GM12878 (cell line): ENCODE measurements at regions not wholly inside any gene's neighbourhood (a gene's known extent, or its start where the extent isn't known, plus 50 kb on each side); places are given as distances from the start of the nearest gene placed in this dataset.

Experiments used
- ATAC-seq: fragments of 200-7000 bp; cut with Tn5 transposase; 3 replicates; pipeline ENCODE4 v1.9.1; 2020; ENCODE audit warnings: mild to moderate bottlenecking, moderate library complexity
- BruUV-seq: library from RNA; stranded (reverse); fragments of 400-500 nt; replicated peaks from 2 replicates; lab custom pipeline; 2021; lab: Mats Ljungman, UMichigan
- CTCF ChIA-PET: fragments of 300-600 bp; sonication (Branson Sonifier 250); formaldehyde crosslinking; extraction: SDS; loops from one replicate; lab custom pipeline; 2021; ENCODE audit warnings: inconsistent platforms; lab: Yijun Ruan, JAX
- POLR2A ChIA-PET: fragments of 350-600 bp; formaldehyde crosslinking; extraction: SDS; loops from one replicate; lab custom pipeline; 2021; ENCODE audit warnings: inconsistent platforms; lab: Charles Lee
- RAD21 ChIA-PET: fragments of 300-600 bp; sonication (Branson Sonifier 250); formaldehyde crosslinking; loops from one replicate; lab custom pipeline; 2023; ENCODE audit warnings: antibody characterized with exemption; ENCODE audit not compliant: unreplicated experiment; lab: Charles Lee
- SMC1A ChIA-PET: fragments of 300-600 bp; sonication (Branson Sonifier 250); formaldehyde crosslinking; loops from one replicate; lab custom pipeline; 2023; ENCODE audit not compliant: unreplicated experiment, uncharacterized antibody; lab: Charles Lee
- DNase-seq: peaks from one replicate; pipeline ENCODE4 v3.0.0-alpha.2; 2011; ENCODE audit warnings: low read depth, low spot score
- FAIRE-seq: peaks from 3 replicates; lab custom pipeline; 2011; peaks lifted over from hg19 to GRCh38; lab: Jason Lieb, UNC
- H2AFZ ChIP-seq: 2 replicates; pipeline ENCODE4 v1.6.0; 2011; ENCODE audit warnings: low read depth, low read length, control low read depth; ENCODE audit not compliant: control insufficient read depth
- H3K27ac ChIP-seq: 2 replicates; pipeline ENCODE4 v1.5.1; 2011; ENCODE audit warnings: control low read depth; ENCODE audit not compliant: control insufficient read depth, insufficient read depth
- H3K27me3 ChIP-seq, 2 experiments: replicated peaks in 1 of 2; 2 replicates each; pipeline versions ENCODE4 v1.6.0 to v1.6.1; 2011; ENCODE audit warnings: low read length in 1 of 2; ENCODE audit not compliant: control insufficient read depth in 2 of 2, insufficient read depth in 2 of 2
- H3K36me3 ChIP-seq, 2 experiments: 2 replicates each; pipeline ENCODE4 v1.5.1; 2011; ENCODE audit warnings: low read length in 1 of 2; ENCODE audit not compliant: control insufficient read depth in 2 of 2, insufficient read depth in 2 of 2
- H3K4me1 ChIP-seq: 2 replicates; pipeline ENCODE4 v1.6.1; 2011; ENCODE audit warnings: mild to moderate bottlenecking, low read length, moderate library complexity, mixed read lengths; ENCODE audit not compliant: control insufficient read depth, insufficient read depth
- H3K4me2 ChIP-seq: 2 replicates; pipeline ENCODE4 v1.6.0; 2011; ENCODE audit warnings: control low read depth; ENCODE audit not compliant: control insufficient read depth, insufficient read depth
- H3K4me3 ChIP-seq: fragments of 200-600 bp; sonication (generic); 2 replicates; pipeline ENCODE4 v1.5.1; 2016
- H3K79me2 ChIP-seq: 2 replicates; pipeline ENCODE4 v1.6.0; 2011; ENCODE audit warnings: low read length; ENCODE audit not compliant: control insufficient read depth, insufficient read depth
- H3K9ac ChIP-seq: 2 replicates; pipeline ENCODE4 v1.8.0; 2011; ENCODE audit warnings: low read length, control low read depth, mixed read lengths; ENCODE audit not compliant: control insufficient read depth, insufficient read depth
- H3K9me3 ChIP-seq: replicated peaks from 3 replicates; pipeline ENCODE4 v1.5.1; 2011; ENCODE audit warnings: mild to moderate bottlenecking, low read length; ENCODE audit not compliant: control insufficient read depth, insufficient read depth
- H4K20me1 ChIP-seq: 2 replicates; pipeline ENCODE4 v1.6.0; 2011; ENCODE audit not compliant: control insufficient read depth, insufficient read depth
- ATF7 ChIP-seq: fragments of 450-650 bp; IDR thresholded peaks from 2 replicates; pipeline ENCODE4 v1.6.1; 2016; ENCODE audit warnings: low read depth, mild to moderate bottlenecking
- CHD1 ChIP-seq: IDR thresholded peaks from 2 replicates; pipeline ENCODE4 v1.6.1; 2012; ENCODE audit warnings: low read depth, low read length, improper control_type of control experiment
- CREM ChIP-seq: IDR thresholded peaks from 2 replicates; pipeline ENCODE4 v1.6.1; 2014; ENCODE audit warnings: antibody characterized with exemption, low read depth
- JUNB ChIP-seq: IDR thresholded peaks from 2 replicates; pipeline ENCODE4 v1.6.1; 2016; ENCODE audit warnings: antibody characterized with exemption, mild to moderate bottlenecking
- JUND ChIP-seq: IDR thresholded peaks from 2 replicates; pipeline ENCODE4 v1.6.1; 2012; ENCODE audit warnings: low read depth, mild to moderate bottlenecking, low read length, improper control_type of control experiment, moderate library complexity
- SIN3A ChIP-seq: IDR thresholded peaks from 2 replicates; pipeline ENCODE4 v1.6.1; 2012; ENCODE audit warnings: low read depth, low read length, improper control_type of control experiment
- WGBS: methylation state at CpG from one replicate; pipeline ENCODE4 v1.1.6; 2016; ENCODE audit warnings: low lambda C conversion rate; ENCODE audit not compliant: insufficient replicate concordance, insufficient coverage; ENCODE audit errors: missing lambda C conversion rate; 5-methylcytosine and 5-hydroxymethylcytosine counted together
- in situ Hi-C: fragments of 300-500 bp; cut with MboI; formaldehyde crosslinking; loops from 9 replicates; pipeline ENCODE4 v1.14.3; 2018; ENCODE audit warnings: mixed read lengths
- intact Hi-C: fragments of 100-400 bp; cut with micrococcal nuclease; formaldehyde crosslinking; loops from one replicate; pipeline ENCODE4 v1.14.2; 2022; ENCODE audit not compliant: unreplicated experiment
- TF ChIP-seq, protein P1 (sequence below): fragments of 150-350 bp; IDR thresholded peaks from 2 replicates; pipeline ENCODE4 v1.6.1; 2016; ENCODE audit warnings: low read depth, low read length
- TF ChIP-seq, protein P2 (sequence below): fragments of 450-650 bp; formaldehyde crosslinking; IDR thresholded peaks from 2 replicates; pipeline ENCODE4 v1.4.0; 2020; ENCODE audit warnings: mild to moderate bottlenecking, moderate library complexity
- TF ChIP-seq, protein P3 (sequence below): IDR thresholded peaks from 2 replicates; pipeline ENCODE4 v1.6.1; 2011; ENCODE audit warnings: low read depth, mild to moderate bottlenecking, low read length, moderate library complexity, borderline replicate concordance; ENCODE audit errors: extremely low read depth
- TF ChIP-seq, protein P4 (sequence below): IDR thresholded peaks from 2 replicates; pipeline ENCODE4 v1.6.1; 2011; ENCODE audit warnings: low read depth, low read length, improper control_type of control experiment, borderline replicate concordance

DNA sequence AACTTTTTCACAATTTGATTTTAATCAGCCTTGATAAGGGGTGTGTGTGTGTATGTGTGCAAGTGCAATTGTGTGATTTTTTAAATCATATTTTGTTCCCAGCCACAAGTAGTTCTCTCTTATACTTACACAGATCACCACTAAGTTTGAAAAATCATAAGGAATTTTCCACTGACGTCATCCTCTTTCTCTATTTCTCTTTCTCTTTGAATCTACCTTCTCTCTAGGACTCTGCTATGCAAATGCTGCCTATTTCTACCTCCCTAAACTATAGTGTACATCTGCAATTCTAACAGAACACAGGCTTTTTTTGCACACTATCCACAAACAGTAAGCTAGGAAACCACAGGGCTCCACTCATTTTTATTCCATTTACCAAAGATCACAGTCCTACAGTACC, 254.6 kb upstream of the CYLC2 start:
- no peaks in the 10 kb centered on the region for H4K20me1 ChIP-seq
- TF ChIP-seq ATF7, result peak; percentile 54; the same call in 1 of the 2 replicates
- no peak for TF ChIP-seq JUNB
- TF ChIP-seq, all 136 proteins: peak for 1
- no peak for FAIRE-seq
- RAD21 ChIA-PET, result no interaction called here
- DNase-seq, result no peak
- no peaks in the 10 kb centered on the region for H3K4me1 ChIP-seq
- intact Hi-C loops (no loop called here), in situ Hi-C loops (no loop called here)
- ATAC-seq, result no peak
- no peak overlapping the region for H3K27ac ChIP-seq
- POLR2A ChIA-PET, result no interaction called here
- SMC1A ChIA-PET, result no interaction called here
- H3K4me2 ChIP-seq, result no peak overlapping the region
- H3K4me3 ChIP-seq, result no peak overlapping the region
- no peak overlapping the region for H2AFZ ChIP-seq
- no TSS peak for BruUV-seq
- CTCF ChIA-PET, result no interaction called here
- 7% methylated on average over 1 of the region's 1 CpG for WGBS
- no peak overlapping the region for H3K9ac ChIP-seq
- no peaks in the 10 kb centered on the region for H3K79me2 ChIP-seq
- no peaks in the 10 kb centered on the region for H3K36me3 ChIP-seq
- H3K27me3 ChIP-seq, result no peaks in the 10 kb centered on the region
- no peaks in the 10 kb centered on the region for H3K9me3 ChIP-seq

DNA sequence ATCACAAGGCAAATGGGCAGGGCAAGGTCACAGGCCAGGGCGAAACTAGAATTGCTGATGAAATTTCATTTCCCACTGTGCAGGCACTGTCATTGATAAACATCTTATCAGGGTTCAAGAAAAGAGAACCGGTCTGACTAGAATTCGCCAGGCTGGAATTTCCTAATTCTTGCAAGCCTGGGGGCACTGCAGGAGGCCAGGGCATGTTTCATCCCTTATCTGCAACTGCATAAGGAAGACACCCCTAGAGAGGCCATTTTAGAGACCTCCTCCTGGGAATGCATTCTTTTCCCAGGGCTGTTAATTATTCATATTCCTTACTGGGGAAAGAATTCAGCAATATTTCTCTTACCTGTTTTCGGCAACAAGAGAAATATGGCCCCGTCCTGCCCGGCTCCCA, 266.2 kb upstream of the CYLC2 start:
- H3K36me3 ChIP-seq, result no peaks in the 10 kb centered on the region
- no peak for ATAC-seq
- no peak overlapping the region for H2AFZ ChIP-seq
- H3K27me3 ChIP-seq, result no peaks in the 10 kb centered on the region
- H3K4me1 ChIP-seq, result no peaks in the 10 kb centered on the region
- 51% methylated on average over 6 of the region's 6 CpGs for WGBS
- no peaks in the 10 kb centered on the region for H4K20me1 ChIP-seq
- FAIRE-seq, result no peak
- no peak overlapping the region for H3K9ac ChIP-seq
- ChIA-PET RAD21 (no interaction called here), SMC1A (no interaction called here), POLR2A (no interaction called here), CTCF (no interaction called here)
- no peaks in the 10 kb centered on the region for H3K79me2 ChIP-seq
- no peak overlapping the region for H3K4me3 ChIP-seq
- H3K27ac ChIP-seq, result no peak overlapping the region
- no peaks in the 10 kb centered on the region for H3K9me3 ChIP-seq
- no peak overlapping the region for H3K4me2 ChIP-seq
- DNase-seq, result no peak
- no TSS peak for BruUV-seq
- intact Hi-C loops (no loop called here), in situ Hi-C loops (no loop called here)
- TF ChIP-seq, protein P1, sequence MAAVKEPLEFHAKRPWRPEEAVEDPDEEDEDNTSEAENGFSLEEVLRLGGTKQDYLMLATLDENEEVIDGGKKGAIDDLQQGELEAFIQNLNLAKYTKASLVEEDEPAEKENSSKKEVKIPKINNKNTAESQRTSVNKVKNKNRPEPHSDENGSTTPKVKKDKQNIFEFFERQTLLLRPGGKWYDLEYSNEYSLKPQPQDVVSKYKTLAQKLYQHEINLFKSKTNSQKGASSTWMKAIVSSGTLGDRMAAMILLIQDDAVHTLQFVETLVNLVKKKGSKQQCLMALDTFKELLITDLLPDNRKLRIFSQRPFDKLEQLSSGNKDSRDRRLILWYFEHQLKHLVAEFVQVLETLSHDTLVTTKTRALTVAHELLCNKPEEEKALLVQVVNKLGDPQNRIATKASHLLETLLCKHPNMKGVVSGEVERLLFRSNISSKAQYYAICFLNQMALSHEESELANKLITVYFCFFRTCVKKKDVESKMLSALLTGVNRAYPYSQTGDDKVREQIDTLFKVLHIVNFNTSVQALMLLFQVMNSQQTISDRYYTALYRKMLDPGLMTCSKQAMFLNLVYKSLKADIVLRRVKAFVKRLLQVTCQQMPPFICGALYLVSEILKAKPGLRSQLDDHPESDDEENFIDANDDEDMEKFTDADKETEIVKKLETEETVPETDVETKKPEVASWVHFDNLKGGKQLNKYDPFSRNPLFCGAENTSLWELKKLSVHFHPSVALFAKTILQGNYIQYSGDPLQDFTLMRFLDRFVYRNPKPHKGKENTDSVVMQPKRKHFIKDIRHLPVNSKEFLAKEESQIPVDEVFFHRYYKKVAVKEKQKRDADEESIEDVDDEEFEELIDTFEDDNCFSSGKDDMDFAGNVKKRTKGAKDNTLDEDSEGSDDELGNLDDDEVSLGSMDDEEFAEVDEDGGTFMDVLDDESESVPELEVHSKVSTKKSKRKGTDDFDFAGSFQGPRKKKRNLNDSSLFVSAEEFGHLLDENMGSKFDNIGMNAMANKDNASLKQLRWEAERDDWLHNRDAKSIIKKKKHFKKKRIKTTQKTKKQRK, result no peak
- TF ChIP-seq, protein P2, sequence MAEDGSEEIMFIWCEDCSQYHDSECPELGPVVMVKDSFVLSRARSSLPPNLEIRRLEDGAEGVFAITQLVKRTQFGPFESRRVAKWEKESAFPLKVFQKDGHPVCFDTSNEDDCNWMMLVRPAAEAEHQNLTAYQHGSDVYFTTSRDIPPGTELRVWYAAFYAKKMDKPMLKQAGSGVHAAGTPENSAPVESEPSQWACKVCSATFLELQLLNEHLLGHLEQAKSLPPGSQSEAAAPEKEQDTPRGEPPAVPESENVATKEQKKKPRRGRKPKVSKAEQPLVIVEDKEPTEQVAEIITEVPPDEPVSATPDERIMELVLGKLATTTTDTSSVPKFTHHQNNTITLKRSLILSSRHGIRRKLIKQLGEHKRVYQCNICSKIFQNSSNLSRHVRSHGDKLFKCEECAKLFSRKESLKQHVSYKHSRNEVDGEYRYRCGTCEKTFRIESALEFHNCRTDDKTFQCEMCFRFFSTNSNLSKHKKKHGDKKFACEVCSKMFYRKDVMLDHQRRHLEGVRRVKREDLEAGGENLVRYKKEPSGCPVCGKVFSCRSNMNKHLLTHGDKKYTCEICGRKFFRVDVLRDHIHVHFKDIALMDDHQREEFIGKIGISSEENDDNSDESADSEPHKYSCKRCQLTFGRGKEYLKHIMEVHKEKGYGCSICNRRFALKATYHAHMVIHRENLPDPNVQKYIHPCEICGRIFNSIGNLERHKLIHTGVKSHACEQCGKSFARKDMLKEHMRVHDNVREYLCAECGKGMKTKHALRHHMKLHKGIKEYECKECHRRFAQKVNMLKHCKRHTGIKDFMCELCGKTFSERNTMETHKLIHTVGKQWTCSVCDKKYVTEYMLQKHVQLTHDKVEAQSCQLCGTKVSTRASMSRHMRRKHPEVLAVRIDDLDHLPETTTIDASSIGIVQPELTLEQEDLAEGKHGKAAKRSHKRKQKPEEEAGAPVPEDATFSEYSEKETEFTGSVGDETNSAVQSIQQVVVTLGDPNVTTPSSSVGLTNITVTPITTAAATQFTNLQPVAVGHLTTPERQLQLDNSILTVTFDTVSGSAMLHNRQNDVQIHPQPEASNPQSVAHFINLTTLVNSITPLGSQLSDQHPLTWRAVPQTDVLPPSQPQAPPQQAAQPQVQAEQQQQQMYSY (CRISPR knock-in tag), result no peak
- TF ChIP-seq, protein P3, sequence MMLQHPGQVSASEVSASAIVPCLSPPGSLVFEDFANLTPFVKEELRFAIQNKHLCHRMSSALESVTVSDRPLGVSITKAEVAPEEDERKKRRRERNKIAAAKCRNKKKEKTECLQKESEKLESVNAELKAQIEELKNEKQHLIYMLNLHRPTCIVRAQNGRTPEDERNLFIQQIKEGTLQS, result no peak
- TF ChIP-seq CHD1, result no peak
- TF ChIP-seq SIN3A, result no peak
- TF ChIP-seq, protein P4, sequence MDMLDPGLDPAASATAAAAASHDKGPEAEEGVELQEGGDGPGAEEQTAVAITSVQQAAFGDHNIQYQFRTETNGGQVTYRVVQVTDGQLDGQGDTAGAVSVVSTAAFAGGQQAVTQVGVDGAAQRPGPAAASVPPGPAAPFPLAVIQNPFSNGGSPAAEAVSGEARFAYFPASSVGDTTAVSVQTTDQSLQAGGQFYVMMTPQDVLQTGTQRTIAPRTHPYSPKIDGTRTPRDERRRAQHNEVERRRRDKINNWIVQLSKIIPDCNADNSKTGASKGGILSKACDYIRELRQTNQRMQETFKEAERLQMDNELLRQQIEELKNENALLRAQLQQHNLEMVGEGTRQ, result no peak
- no peak for TF ChIP-seq JUNB
- no peak for TF ChIP-seq CREM
- TF ChIP-seq JUND, result no peak
